ENCODE measurements at regions not wholly inside any gene's neighbourhood (a gene's known extent, or its start where the extent isn't known, plus 50 kb on each side); places are given as distances from the start of the nearest gene placed in this dataset.

- TF ChIP-seq EP300 (IDR thresholded peaks at IDR 0.05) (no peak), CTCF (IDR thresholded peaks at IDR 0.05) (no peak)
Observed at GRCh38 chr4:147367891-147368290, 113.0 kb upstream of the EDNRA start.

Measured in tibial nerve (tissue), 4 donors.